VCaP (cell line): ENCODE measurements at regions not wholly inside any gene's neighbourhood (a gene's known extent, or its start where the extent isn't known, plus 50 kb on each side); places are given as distances from the start of the nearest gene placed in this dataset.

Experiments
- H3K27ac ChIP-seq: fragments of 450-650 bp; 2 replicates; pipeline ENCODE4 v1.5.1; 2017
- CTCF ChIP-seq: fragments of 450-650 bp; conservative IDR thresholded peaks from 2 replicates; pipeline ENCODE4 v1.5.1; 2017; ENCODE audit warnings: mild to moderate bottlenecking, moderate library complexity

GRCh38 chr11:31921081-31921480 lies 110.0 kb upstream of the PAX6 start:
- no peak for TF ChIP-seq CTCF
- no peak overlapping the region for H3K27ac ChIP-seq

- TF ChIP-seq CTCF, result no peak
- H3K27ac ChIP-seq, result no peak overlapping the region
Observed at GRCh38 chr11:31919175-31919574, 108.1 kb upstream of the PAX6 start.

GRCh38 chr11:31915867-31916266 lies 104.7 kb upstream of the PAX6 start:
- H3K27ac ChIP-seq, result no peak overlapping the region
- TF ChIP-seq CTCF, result no peak

- no peak overlapping the region for H3K27ac ChIP-seq
- TF ChIP-seq CTCF, result no peak
Observed at GRCh38 chr11:31913985-31914384, 102.9 kb upstream of the PAX6 start.

GRCh38 chr11:31912808-31913207 lies 101.7 kb upstream of the PAX6 start:
- no peak overlapping the region for H3K27ac ChIP-seq
- TF ChIP-seq CTCF, result no peak

- H3K27ac ChIP-seq, result no peak overlapping the region
- TF ChIP-seq CTCF, result no peak
Observed at GRCh38 chr11:31910950-31911576, 99.9 kb upstream of the PAX6 start.

- no peak for TF ChIP-seq CTCF
- H3K27ac ChIP-seq, result no peak overlapping the region
Observed at GRCh38 chr11:31903225-31904074, 92.3 kb upstream of the PAX6 start.
